ENCODE measurements at regions not wholly inside any gene's neighbourhood (a gene's known extent, or its start where the extent isn't known, plus 50 kb on each side); places are given as distances from the start of the nearest gene placed in this dataset.
A peak's percentile ranks its signal among the peaks of the same experiment; 100 is the strongest.

- DNase-seq (ENCODE audit: low read depth), result peak; percentile 14
- no peak overlapping the region for H3K4me3 ChIP-seq (ENCODE audit: low read length)
- TF ChIP-seq CTCF (conservative IDR thresholded peaks at IDR 0.05; ENCODE audit: low read depth, low read length), result no peak
Measured at GRCh38 chr1:79198832-79199231, 192.3 kb upstream of the ADGRL4 start.

DNA sequence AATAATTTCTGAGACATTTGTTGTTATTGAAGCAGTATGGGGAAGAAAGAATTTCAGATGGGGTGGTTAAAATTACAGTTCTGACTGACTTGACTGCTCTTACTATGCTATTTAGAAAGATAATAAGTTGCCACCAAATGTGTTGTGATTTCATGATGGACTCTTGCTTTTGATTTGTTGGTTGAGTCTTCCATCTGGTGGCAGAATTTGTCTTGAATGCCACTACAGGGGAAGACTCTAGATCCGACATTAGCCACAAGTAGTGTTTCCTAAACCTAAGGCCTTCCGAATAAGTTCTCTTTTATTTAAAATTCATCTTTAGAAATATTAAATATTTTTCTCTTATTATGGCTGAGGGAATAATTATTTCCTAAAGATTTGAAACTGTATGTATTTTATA is 190.9 kb upstream of the ADGRL4 start:
- no peak for DNase-seq (ENCODE audit: low read depth)
- no peak overlapping the region for H3K4me3 ChIP-seq (ENCODE audit: low read length)
- peak; percentile 36 for TF ChIP-seq CTCF (conservative IDR thresholded peaks at IDR 0.05; ENCODE audit: low read depth, low read length)

GRCh38 chr1:79196211-79196610 is 189.7 kb upstream of the ADGRL4 start:
- DNase-seq (ENCODE audit: low read depth), result no peak
- no peak for TF ChIP-seq CTCF (conservative IDR thresholded peaks at IDR 0.05; ENCODE audit: low read depth, low read length)
- no peak overlapping the region for H3K4me3 ChIP-seq (ENCODE audit: low read length)

DNA sequence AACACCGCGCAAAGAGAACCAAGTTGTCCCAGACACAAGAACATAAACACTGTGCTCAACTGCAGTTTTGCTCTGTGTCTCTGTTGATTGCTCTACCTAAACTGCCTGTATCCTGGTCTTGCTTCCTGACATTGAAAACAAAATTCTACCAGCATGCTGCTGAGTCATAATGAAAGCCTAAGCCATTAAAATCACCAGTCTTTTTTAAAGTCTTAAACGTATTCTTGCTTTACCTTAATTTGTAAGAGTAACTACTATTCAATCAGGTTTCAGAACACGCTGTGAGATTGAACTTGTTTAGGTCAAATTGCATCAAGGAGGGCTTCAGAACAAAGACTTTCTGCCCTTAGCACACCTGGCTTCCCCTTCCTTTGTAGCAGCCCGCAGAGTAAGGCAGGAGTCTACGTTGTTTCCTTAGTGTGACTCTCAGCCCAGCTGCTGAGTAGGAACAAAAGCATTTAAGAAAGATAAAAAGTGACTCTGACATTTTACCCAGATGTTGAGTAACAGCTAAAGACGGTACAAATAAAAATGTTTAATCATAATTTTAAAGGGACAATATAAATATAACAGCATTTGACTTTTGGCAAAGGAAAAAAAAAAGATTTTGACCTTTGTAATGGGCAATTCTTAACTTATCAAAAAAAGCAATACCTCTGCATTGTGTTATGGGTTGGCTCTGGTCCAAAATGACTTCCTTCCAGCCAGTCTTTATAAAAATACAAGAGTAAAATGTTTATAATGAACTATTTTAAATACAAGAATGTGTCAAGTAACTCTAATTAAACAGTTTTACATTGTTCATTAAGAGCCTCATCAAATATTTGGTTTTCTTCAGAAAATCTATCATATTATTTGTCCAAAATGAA is 186.9 kb upstream of the ADGRL4 start:
- peak; percentile 24 for DNase-seq (ENCODE audit: low read depth)
- H3K4me3 ChIP-seq (ENCODE audit: low read length), result no peak overlapping the region
- no peak for TF ChIP-seq CTCF (conservative IDR thresholded peaks at IDR 0.05; ENCODE audit: low read depth, low read length)

- H3K4me3 ChIP-seq (ENCODE audit: low read length), result no peak overlapping the region
- no peak for DNase-seq (ENCODE audit: low read depth)
- TF ChIP-seq CTCF (conservative IDR thresholded peaks at IDR 0.05; ENCODE audit: low read depth, low read length), result no peak
Measured at GRCh38 chr1:79190074-79190473, 183.5 kb upstream of the ADGRL4 start.

DNA sequence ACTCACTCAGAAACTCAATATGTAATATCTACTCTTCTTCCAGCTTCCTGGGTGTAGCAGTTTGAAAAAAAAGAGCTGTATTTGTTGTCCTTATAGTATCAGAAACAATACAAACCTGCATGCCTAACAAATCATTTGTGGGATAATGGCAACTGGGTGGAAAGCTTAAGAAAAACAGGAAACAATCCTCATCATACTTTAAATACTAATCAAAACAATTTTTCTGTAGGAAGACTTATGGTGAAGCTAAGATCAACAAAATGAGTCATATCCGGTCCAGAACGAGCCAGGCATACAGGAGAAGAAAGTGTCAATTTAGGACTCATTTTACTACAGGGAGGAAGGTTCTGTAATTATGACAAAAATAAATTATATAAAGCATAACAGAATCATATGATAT is 181.8 kb upstream of the ADGRL4 start:
- DNase-seq (ENCODE audit: low read depth), result peak; percentile 48
- TF ChIP-seq CTCF (conservative IDR thresholded peaks at IDR 0.05; ENCODE audit: low read depth, low read length), result no peak
- H3K4me3 ChIP-seq (ENCODE audit: low read length), result no peak overlapping the region

- no peak overlapping the region for H3K4me3 ChIP-seq (ENCODE audit: low read length)
- no peak for TF ChIP-seq CTCF (conservative IDR thresholded peaks at IDR 0.05; ENCODE audit: low read depth, low read length)
- DNase-seq (ENCODE audit: low read depth), result no peak
Measured at GRCh38 chr1:79186260-79186659, 179.7 kb upstream of the ADGRL4 start.
